ENCODE measurements at regions not wholly inside any gene's neighbourhood (a gene's known extent, or its start where the extent isn't known, plus 50 kb on each side); places are given as distances from the start of the nearest gene placed in this dataset.
"Not testable (repeated sequence)": the region's sequence is repeated elsewhere in the genome, so short reads cannot be mapped to it uniquely, and the experiment has no call there.

DNA sequence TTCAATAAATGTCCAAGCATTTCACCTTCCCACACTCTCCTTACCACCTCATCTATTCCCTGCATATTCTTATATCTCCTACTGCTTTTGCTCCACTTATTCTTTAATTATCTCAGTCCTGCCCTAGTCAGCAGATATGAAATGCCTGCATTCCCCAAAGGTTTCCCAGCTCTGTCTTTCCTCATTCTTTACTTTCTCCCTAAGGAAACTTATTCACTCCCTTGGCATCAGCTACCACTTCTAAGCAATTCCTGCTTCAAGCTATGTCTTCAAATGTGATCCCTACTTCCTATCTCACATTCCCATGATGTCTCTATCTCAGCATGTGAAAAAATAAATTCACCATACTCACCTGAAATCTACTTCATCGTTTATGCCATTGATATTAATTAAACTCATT, 111.8 kb downstream of the CAPZA3 start:
- no peak for DNase-seq

DNA sequence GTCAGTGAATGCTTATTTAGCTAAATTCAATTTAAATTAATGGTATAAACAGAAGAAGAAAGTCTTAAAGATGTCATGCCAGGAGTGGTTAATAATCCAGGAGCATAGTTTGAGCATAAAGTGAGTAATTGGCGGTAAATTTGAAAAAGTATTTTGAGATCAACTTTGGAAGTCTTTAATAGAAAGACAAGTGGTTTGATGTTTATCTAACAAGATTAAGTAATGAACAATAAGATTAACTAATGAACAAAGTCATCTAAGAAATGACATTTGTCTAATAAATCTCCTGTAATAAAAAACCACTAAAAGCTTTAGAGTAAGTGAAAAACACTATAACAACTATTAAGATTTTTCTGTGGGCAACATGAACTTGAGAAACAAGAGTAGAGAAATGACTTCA, 112.8 kb downstream of the CAPZA3 start:
- DNase-seq: no peak

DNA sequence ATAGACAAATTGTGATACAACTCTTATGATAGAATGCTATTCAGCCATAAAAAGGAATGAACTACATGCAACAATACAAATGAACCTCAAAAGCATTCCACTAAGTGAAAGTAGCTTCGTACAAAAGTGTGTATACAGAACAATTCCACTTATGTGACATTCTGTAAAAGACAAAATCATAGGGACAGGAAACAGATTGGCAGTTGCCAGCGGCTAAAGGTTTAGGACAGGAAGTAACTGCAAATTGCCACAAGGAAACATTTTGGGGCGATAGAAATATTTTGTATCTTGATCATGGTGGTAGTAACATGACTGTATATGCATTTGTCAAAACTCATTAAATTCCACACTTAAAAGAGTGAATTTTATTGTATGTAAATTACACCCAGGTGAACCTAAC, 113.4 kb downstream of the CAPZA3 start:
- no peak for DNase-seq

DNA sequence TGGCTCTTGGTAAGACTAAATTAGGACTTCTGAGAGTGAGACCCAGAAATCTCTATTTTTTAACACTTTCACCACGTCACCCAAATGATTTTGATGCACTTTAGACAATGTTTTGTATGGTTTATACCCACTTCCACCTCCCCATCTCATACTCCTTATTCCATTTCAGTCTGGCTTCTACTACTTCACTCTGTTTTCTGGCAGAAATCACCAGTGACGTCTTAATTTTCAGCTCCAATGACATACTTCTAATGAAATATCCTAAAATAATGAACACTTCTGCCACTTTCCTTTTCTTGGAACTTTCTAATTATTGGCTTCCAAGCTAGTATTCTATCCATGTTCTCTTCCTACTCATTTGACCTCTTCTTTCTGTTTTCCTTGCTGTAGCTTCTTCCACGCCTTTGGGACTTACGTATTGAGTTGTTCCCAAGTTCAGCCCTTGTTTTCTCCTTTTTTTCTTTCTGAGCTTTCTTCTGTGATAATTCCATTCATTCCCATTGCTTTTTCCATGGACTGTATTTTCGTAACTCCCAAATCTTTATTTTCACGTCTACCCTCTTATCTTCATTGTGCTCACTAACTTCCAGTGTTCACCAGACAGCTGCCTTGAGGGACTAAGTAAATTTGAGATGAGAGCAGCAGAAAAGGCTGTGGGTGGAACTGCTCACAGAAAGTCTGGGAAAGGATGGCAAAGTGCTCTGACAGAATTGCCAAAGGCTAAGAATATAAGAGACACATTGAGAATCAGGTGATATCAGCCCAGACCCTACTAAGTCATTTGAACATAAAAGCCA, 115.8 kb downstream of the CAPZA3 start:
- no peak for DNase-seq

DNA sequence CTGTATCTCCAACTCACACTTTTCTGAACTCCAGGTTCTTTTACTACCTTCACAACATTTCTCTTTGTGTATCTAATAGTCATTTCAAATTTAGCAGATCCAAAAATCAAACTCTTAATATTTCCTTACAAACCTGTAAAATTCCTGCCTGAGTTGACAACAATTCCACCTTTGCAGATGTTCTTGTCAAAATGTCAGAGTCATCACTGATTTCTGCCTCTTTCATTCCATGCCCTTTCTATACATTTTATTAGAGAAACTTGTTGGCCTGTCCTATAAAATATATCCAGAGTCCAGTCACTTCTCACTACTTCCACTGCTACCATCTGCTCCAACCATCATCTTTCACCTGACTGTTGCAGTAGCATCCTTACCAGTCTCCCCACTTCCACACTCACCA, 119.7 kb downstream of the CAPZA3 start:
- no peak for DNase-seq

DNA sequence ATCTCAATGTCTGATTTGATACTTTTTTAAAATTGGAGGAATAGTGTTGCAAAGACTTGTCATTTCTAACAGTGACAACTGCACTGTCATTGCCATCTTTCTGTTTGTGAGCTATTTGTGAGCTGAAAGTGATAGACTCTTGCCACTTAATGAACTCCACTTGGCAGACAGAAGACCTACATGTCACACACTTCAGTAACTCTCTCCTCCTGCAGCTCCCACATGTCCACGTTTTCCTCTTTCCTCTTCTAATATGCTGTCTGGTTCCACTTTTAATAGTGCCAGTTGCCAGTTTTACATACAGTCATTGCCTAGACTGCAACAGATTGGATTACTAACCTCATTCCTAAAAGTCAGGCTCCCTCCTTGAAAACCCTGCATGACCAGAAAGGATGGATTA, 121.5 kb downstream of the CAPZA3 start:
- no peak for DNase-seq

DNA sequence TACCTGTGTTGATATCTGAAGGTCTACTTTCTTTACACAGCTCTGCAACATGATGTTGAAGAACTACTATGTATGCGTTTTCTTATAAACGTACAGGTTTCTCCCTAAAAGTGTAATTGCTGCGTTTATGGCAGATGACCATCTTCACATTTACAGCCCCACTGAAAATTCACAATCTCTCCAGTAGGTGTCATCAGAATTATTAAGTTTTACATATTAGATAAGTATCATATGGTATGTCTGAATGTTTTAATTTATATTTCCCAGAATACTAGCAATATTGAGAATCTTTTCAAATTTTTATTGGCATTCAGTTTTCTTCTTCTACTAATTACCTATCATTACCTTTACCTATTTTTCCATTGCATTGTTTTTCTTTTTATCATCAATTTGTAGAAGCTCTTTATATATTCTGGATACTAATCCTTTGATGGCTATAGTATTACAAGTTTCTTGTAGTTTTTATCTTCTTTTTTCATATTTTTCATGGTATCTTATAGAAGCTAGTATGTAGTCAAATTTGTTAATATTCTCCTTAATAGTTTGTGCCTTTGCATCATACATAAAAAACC, 123.5 kb downstream of the CAPZA3 start:
- no peak for DNase-seq

DNA sequence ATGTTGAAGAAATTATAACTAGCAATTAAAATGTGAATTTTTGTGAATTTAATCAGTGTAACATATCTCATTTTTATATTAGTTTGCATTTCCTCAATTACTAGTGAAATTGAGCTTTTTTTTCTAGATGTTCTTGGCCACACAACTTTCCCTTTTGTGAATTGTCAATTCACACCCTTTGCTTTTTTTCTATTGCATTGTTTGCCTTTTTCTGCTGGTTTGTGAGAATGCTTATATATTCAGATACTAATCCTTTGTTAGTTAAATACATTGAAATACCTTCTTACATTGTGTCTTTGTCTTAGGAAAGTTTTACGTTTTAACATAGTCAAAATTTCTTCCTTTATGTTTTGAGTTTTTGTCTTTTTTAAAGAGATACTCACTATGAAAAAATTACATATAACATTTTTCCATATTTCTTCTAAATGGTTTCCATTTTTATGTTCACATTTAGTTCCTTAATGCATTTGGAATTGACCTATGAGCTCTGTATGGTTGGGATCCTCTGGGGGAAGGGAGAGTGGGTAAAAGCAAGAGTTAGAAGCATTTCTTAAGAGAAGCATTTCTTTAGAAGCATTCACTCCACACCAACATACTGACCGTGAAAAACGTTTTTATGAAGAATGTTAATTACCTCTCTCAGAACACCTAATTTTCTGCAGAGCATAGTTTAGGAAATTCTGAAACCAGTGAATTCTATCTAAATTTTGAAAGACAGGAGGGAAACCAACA, 126.0 kb downstream of the CAPZA3 start:
- DNase-seq: no peak

DNA sequence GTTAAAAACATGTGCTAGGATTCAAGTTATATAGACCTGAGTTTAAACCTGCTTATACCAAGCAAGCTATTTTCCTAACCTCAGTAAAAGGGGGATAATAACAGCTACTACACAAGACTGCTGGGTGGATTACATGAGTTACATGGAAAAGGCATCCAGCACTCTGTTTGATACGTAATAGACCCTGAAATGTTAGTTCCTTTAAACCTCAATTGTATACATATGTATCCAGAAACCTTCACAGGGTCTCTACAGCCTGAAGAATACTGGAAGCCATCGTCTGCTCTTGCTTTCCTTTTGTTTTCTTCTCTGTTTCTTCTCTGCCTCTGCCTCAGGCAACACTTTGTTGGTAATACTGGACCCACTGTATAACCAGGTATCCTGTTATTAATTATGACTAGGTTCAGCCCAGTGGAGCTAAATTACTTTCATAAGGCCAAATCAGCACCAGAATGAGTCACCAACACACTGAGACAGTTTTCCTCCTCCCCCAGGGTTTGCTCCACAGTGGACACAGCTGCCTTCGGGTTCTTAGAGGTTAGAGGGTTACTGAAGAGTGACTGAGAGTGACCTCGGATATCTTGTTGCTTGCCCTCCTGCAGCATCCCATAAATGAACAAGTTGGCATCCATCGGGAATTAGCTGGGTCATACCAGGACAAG, 127.1 kb downstream of the CAPZA3 start:
- DNase-seq: no peak

DNA sequence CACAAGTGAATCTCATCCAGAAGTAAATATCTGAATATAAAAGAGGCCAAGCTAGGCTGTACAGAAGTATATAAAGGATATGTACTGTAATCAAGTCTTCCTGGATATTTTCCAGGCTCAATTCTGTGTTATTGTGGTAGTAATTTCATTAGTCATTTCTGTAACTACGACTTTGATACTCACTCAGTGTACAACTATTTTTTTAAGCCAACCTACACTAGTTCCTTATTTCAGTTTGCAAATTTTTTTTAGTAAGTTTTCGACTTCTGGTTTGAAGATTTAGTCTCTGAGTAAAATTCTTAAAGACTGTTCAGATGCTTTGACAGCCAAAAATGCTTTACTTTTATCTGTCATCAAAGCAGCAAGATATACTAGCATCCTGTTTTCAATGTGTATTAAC, 130.8 kb downstream of the CAPZA3 start:
- no peak for DNase-seq

DNA sequence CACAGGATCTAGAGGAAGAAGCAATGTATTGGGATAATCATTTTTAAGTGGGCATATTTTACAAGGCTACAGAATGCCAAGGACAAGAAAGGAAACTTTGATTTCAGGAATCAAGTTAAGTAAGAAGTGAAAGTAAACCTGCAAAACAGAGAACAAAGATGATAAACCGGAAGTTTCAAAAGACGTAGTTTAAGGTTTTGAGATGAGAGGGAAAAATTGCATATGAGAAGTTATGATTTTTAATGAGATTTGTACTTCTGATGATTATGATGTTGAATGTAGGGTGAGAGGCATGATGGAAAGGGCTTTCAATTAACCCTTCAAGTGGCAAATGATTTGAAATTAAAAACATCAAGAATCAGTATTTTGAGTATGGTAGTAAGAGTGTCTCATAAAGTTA, 134.9 kb downstream of the CAPZA3 start:
- DNase-seq: no peak

DNA sequence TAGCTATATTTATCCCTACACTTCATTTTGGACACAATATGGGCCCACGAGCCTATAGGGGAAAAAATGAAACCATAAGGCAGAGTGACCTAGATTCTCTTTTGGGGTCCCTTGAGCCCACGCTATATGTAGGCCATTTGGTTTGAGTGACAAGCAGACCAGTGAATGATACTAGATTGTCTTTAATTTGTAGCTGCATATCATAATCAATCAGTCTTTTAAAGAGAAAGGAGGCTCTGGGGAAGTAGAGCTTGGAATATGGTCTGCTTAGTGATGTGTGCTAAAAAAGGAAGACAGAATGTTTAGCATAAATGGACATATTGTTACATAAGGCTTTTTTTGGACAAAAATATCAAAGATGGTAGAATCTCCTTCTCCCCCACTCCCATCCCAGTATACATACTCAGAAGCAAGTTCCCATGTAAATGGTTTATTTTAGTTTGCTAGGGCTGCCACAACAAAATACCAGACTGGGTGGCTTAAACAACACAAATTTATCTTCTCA, 140.8 kb downstream of the CAPZA3 start:
- DNase-seq: no peak

DNA sequence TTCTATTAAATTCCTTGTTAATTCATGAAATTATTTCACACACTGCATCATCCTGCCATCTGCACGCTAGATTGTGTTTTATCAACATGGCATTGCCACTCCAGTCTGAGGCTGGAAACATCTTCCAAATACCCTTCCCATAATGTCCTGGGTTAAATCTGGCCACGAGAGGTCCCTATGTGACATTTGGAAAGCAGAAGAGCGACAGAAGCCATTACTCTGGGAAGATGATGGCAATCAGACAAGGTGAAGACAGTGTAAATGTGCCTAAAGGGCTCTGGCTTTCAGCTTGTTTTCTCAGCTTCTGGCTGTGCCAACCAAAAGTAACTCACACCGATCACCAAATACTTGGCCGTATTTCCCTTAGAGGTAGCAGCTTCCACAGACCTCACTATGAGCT, 144.8 kb downstream of the CAPZA3 start:
- DNase-seq: no peak

DNA sequence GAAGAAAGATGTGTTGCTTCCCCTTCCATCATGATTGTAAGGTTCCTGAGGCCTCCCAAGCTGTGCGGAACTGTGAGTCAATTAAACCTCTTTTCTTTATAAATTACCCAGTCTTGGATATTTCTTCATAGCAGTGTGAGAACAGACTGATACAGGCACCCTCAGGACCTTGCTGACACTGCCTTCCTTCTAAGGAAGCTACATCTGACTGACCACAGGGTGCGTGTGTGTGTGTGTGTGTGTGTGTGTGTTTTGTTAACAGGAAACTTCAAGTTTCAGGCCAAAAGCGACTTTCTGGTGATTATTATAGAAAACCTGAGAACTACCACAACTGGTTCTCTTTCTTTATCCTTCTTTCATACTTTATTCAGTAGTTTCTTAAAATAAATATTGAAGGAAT, 149.0 kb downstream of the CAPZA3 start:
- DNase-seq: no peak

DNA sequence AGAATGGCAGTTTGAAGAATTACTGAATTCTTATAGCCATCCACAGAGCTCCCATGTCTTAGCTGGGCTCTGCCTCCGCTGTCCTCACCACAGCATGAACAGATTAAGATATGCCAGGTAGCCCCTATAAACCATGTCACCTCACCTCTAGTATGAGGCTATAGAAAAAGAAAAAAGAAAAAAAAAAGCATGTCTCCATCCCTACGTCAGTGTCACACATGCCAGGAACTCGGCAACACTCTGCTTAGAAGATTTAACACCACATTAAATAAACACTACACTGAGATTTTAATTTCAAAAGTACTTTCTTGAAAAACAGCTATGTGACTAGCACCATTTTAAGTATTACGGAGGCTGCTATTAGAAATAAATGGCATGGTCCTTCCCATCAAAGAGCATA, 149.4 kb downstream of the CAPZA3 start:
- no peak for DNase-seq

DNA sequence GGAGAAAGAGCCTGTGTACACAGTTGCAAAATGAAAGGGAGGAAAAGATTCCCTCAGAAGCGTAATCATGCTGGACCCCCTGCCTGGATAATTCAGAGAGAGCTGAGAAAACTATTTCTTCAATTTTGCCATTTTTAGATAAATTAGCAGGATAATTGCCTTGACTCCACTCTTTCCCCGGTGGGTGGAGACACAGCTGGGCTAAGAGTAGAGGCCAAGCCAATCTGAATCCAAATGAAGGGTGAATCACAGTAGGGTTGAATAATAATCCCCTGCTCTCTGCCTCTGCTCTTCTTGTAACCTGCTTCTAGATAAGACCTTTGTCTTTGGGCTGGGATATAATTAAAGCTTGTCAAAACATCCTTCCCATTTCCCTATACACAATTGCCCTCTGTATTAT, 150.1 kb downstream of the CAPZA3 start:
- no peak for DNase-seq

DNA sequence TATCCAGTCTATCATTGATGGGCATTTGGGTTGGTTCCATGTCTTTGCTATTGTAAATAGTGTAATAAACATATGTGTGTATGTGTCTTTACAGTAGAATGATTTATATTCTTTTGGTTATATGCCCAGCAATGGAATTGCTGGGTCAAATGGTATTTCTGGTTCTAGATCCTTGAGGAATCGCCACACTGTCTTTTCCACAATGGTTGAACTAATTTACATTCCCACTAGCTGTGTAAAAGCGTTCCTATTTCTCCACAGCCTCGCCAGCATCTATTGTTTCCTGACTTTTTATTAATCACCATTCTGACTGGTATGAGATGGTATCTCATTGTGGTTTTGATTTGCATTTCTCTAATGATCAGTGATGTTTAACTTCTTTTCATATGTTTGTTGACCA, 152.7 kb downstream of the CAPZA3 start:
- not testable (repeated sequence) for DNase-seq

DNA sequence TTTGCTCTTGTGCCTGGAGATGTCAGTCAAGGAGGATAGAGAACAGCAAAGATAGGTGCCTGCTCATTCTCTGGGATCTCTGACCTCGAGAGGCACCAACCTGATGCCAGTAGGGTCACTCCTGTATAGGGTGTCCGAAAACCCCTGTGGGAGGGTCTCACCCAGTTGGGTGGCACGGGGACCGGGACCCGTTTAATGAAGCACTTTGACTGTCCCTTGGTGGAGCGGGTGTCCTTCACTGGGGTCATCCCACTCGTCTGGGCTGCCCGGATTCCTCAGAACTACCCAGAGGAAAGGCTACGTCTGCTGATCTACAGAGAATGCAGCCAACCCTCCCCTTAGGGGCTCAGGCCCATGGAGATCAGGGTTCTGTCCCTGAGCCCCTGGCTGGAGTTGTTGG, 157.6 kb downstream of the CAPZA3 start:
- DNase-seq: no peak

DNA sequence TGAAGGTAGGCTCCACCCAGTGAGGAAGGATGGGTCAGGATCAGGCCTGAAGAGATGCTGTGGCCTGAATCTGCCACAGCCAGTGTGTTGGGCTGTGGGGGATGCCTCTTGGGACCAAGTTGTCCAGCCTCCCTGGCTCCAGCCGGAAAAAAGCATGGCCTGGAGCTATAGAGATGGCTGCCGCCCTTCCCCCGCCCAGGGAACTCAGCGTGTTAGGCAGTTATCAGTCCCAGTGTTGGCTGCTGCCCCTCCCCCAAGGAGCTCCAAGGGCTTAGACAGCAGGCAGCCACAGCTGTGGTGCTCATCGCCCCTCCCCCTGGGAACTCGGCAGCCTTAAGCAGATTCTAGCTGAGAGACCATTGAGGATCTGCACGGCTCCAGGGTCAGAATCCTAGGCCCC, 158.0 kb downstream of the CAPZA3 start:
- DNase-seq: no peak

DNA sequence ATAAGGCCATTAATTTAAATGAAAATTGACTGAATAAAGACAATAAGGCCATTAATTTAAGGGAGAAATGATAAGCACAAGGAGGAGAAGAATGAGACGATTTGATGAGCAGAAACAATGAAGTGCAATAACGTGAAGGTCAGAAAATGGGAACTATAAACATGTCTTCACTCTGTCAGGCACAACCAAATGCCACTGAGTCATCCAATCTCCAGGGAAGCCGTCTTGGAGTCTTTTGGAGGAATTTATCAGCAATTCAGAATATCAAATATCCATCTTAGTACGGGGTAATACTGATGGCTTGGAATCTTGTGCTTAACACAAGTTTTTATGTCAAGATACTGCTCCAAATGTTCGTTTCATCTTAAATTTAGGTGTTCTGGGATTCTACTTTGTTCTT, 159.9 kb downstream of the CAPZA3 start:
- no peak for DNase-seq

DNA sequence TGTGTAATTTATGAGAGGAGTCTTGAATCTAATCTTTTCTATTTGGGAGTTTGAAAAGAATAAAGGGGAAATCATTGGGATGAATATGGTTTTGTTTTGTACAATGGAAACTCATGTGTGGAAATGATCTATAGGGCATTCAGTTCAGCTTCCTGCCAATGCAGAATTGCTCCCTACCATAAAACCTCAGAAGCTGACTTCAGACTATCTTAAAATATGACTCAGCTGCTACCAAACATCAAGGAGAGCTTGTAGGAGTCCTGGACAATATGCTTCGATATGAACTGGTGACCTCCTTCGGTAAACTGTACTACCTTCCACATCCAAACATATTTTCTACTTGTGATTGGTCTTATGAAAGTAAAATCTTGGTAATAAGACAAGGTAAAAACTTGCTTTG, 160.6 kb downstream of the CAPZA3 start:
- DNase-seq: no peak

DNA sequence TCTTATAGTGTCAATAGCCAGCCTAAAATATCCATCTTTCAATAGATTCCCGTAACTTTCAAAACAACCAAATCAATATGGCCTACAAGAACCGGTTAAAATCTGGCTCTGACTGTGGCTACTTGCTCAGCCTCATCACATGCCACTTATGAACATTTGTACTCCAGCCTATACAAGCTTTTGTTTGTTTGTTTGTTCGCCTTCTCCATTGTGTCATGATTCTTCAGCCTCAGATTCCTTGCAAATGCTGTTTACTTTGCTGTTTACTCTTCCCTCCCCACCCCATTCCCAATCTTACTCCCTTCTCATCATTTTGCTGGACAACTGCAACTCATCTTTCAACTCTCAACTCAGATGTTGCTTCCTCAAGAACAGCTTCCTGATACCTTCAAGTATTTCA, 161.2 kb downstream of the CAPZA3 start:
- DNase-seq: no peak

DNA sequence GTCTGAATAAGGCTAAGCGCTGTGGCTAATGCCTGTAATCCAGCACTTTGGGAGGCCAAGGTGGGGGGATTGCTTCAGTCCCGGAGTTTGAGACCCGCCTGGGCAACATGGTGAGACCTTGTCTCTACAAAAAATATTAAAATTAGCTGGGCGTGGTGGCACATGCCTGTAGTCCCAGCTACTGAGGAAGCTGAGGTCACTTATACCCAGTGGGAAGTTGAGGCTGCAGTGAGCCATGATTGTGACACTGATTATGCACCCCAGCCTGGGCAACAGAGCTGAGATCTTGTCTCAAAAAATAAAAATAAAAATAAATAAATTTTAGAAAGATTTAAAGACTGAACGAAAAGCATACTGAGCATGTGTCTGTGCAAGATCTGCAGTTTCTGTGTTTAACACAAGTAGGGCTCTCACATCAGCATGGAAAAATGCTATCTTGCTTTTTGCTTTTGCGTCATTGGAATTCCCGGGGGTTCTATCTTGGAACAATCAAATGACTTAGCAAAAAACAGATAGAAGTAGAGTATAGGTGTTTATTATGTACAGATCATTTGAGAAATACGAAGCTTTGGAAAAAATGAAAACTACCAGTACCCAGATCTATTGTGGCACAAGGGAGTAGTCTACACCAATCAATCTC, 161.9 kb downstream of the CAPZA3 start:
- DNase-seq: no peak

Data from activated gamma-delta T cell treated with Interleukin-2 at 50 U/mL for 16 hours (primary cell).